Suppressor macrophage (primary cell): ENCODE measurements at regions not wholly inside any gene's neighbourhood (a gene's known extent, or its start where the extent isn't known, plus 50 kb on each side); places are given as distances from the start of the nearest gene placed in this dataset.

Experiments
- DNase-seq, 4 experiments: peaks; one replicate each; pipeline ENCODE4 v3.0.0-alpha.2; 2020 to 2022

DNA sequence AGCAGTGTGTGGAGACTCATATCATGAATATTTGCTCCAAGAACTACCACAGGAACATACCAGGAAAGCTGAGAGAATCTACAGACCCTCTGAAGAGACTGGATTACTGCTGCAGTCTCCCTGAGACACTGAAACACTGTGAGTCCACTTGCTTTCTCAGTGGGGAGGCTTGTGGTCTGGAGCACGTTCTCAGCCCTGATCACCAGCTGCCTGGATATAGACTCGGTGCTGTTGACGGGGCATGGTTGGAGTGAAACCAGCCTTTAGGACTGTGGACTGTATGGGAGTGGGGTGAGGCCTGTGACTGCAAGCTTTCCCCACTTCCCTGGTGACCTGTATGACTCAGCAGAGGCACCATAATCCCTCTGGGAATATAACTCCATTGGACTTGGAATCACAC is 525.8 kb upstream of the FBXO33 start:
- DNase-seq, result no peak

DNA sequence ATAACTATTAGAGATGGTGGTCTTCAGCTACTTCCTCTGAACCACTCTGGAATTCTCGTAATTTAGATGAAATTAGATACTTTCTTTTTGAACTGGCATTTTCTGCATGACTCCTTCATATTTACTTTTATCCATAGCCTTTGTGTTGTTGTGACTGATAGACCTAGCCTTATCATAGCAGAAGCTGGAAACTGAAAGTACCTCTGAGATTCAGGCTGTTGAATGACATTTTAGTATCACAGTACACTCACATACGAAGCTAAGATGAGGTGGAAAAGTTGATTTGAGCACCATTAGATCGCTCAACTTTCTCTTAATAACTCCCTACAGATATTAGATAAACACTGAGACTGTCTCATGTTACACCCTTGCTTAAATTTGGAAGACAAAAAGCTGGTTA is 525.1 kb upstream of the FBXO33 start:
- DNase-seq, result no peak

DNA sequence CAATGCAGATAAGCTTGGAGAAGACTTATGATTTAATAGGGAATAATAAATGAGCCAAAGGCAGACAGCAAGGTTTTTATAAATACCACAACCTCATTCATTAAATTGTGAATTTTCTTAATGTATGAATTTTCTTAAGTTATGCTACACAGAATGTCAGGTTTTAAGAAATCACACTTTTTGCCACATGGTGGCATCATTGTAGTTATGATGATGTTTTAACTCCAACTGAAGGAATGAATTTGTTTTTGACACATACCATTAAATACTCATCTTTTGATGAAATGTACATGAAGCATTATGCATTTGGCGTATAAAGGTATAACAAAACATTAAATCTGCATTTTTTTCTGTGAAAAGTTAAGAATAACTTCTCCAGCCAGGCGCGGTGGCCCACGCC is 524.1 kb upstream of the FBXO33 start:
- no peak for DNase-seq

DNA sequence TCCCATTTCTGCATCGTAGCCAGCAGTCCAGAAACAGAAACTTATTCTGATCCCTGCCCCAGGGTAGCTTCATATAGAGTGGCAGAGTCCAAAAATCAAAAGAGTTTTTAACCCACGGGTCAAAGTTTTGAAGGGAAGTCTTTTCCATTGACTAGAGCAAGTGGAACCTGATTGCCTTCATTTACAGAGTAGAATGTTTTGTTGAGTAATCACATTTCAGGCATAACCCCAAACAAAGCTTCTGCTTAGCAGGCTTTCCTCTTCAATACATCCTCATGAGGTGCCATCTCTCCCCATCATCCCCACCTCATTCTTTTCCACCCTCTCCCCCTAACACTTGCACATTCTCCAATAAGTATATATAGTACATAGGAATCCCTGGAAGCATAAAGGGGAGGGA is 516.0 kb upstream of the FBXO33 start:
- no peak for DNase-seq

DNA sequence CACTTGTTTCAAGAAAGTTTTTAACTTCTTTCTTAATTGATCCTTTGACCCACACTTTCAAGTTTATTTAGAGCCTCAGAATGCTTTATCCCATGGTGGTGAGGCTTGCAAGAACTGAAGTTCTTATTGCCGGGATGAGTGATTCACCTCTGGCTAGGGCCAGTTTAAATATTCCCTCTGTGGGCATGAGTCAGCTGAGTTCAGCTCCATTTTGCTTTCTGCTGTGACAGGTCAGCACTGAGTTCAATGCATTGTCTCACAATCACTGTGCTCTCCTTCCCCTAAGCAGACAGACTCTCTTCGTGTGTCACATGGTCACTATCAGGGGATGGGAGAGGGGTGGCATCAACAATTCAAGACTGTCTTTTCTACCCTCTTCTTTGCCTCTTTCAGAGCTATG is 514.6 kb upstream of the FBXO33 start:
- no peak for DNase-seq

DNA sequence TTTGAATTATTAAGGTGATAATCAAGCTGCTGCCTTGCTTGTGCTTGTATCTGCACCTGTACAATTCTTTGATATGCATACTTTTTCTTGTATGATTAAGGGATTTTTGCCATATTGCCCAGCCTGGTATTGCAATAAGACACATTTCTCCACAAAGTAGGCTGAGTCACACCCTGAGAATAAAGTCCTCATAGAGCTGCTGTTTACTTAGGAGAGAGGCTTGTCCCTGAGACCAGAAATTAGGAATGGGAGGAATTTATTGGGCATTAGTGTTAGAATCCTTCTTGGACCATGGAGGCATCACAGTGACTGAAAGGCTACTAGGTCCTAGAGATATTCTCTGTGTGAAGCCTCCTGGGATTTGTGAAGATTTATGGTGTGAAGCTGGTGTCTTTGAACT is 506.8 kb upstream of the FBXO33 start:
- no peak for DNase-seq

DNA sequence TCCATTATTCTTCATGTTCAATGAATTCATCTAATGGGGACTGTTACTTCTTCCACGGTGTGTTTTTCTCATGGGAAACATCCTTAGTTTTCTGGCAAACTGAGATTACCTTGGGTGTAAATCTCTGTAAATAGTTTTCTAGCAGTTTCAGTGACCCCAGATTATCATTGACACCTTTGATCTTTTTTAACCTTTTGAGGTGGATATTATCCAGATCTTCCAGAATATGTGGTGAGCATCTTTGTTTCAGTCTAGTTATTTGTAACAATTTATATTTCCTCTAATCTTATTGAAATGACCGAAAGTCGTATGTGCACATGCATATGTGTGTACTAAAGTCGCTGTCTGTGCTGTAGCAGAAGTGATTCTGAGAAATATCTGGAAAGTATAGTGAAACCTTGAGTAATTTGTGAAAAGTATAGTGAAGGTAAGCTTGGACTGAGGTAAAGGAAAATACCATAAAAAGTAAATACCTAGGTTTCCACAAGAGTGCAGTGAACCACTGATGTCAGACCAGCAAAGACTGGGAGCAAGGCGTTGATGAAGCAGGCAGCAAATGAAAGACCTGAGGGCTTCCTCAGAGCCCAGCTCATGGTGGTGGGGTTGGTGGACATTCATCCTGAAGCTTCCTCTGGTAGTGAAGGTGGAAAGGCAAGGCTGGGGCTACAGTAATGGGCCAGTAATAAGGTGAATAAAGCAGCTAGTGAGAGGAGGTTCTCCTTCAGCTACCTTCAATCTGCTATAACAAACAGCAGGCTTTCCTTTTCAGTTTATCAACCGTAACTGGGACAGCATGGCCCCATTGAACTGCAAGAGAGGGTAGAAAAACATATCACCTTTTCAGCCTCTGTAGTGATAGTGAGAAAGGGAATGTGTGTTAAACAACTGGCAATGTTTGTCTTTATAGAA is 480.2 kb upstream of the FBXO33 start:
- no peak for DNase-seq

DNA sequence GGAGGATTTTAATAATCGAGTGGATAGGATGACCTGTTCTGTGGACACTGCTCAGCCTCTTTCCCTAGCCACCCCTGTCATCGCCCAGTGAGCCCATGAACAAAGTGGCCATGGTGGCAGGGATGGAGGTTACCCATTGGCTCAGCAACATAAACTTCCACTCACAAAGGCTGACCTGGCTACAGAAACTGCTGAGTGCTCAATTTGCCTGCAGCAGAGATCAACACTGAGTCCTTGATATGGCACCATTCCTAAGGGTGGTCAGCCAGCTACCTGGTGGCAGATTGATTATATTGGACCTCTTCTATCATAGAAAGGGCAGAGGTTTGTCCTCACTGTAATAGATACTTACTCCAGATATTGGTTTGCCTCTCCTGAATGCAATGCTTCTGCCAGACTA is 465.4 kb upstream of the FBXO33 start:
- no peak for DNase-seq

DNA sequence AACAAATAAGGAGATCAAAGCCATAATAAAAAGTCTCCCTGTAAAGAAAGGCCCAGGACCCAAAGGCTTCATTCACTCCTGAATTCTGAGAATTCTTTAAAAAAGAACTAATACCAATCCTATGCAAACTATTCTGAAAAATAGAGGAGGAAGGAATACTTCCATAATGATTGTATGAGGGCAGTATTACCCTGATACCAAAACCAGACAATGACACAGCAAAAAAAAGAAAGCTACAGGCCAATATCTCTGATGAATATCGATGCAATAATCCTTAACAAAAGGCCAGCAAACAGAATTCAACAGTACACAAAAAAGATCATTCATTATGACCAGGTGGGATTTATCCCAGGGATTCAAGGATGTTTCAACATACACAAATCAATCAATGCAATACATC is 457.8 kb upstream of the FBXO33 start:
- no peak for DNase-seq

DNA sequence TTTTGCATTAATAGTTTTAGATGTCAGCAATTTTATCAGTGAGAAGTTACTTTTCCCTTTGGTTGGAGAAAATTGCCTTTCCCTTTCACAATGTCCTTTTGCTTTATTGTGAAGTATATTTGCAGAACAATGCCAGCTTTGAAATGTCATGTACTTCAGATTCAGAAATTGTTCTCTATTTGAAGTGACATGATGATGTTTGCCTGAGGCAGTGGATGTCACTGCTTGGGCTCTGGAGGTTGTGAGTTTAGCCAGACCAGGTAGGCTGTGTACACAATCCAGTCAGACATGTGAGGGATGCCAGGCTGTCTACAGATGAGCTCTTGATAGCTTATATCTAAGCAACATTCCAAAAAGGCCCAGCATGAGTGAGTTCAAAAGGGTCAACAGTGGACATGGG is 451.9 kb upstream of the FBXO33 start:
- no peak for DNase-seq

DNA sequence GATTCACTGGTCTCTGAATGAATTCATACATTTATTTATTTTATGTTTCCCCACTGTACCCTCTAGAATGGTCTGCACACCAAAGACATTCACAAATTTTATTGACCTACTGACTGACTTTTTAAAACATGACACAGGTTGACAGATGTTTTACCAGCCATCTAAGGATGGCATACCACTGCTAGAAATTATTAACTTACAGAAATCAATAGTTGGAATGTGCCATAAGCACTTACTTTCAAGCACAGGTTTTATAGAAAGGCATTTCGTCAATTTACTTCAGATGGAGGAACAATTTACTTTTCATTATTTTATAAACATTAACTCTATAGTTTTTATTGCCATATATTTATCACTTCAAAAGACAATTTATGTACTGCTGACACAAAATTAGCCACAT is 448.7 kb upstream of the FBXO33 start:
- no peak for DNase-seq

DNA sequence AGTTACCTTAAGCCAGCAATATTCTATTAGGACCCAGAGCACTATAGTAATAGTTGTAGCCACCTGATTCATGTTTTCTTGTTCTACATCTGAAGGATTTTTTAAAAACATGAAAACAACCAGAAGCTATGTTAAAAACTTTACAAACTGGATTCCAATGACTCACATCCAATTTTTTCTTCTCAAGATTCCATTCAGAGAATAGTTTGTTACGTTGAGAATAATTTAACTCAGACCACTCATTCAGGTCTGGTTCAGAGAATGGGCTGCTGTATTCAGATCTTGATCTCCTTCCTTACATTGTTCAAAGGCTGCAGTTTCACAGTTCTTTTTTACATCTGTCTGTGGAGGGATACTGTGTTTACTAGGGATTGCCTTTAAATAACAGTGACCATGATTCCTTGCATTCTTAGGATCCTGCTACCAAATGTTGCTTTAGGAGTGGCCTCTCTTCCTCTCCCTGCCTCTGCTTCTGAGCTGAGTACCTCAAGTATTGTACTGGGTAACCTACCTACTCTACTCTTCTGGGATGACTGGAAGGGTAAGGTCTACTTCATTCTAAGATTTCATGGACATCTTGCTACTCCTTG is 448.0 kb upstream of the FBXO33 start:
- no peak for DNase-seq

DNA sequence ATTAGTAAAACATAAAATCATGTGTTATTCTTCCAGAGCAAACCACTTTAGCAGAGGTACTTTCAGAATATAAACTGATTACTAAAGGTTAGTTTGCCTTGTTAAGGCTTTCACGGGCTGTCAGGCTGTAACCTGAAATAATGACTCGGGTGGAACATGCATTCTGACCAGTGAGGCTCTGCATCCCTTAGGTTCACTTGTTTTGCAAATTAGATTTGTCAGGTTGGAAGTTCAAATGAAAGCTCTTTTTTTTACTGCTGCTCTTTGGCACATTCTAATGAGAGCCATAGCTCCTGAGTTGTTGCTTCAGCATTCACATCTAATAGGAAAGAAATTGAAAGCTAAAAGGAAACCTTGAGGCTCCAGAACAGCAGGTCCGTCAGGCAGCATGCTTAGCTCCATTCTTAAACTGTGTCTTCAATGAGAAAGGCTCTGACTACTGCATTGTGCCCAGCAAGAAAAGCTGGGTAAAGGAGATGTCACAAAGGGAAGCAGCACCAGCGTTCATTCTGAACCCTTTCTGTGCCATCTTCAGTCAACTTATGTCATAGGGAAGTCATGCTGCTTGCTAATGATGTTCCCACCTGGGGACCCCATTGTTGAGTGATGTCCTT is 445.5 kb upstream of the FBXO33 start:
- no peak for DNase-seq

DNA sequence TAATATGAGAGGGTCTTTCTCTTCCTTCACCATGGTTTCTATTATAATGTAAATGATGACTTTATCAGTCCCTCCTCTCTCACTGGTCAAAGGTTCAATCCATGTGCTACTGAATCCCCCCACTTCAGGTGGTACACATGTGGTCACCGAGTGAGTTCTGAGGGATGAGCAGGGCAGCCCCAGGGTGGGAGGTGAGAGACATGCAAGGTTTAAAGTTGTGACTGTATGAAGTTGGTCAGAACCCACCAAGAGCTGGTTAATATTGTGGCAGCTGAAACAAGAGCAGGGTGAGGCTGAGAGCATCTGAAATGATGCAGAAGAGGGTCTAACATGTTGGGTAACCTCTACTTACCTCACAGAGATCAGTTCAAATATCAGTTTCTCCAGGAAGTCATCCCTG is 444.7 kb upstream of the FBXO33 start:
- no peak for DNase-seq

DNA sequence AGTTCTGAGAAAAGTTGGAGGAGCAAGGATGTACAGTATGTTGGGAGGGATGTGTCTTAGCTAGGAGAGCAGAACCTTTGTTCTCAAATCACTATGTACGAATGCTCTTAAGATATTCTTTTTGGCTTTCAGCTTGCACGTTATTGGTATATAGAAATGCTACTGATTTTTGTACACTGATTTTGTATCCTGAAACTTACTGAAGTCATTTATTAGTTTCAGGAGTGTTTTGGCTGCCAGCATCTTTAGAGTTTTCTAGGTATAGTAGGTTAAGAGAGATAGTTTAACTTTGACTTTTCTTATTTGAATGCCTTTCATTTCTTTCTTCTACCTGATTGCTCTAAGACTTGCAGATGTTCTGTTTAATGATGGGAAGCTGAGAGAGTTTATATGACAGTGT is 442.8 kb upstream of the FBXO33 start:
- DNase-seq, result no peak

DNA sequence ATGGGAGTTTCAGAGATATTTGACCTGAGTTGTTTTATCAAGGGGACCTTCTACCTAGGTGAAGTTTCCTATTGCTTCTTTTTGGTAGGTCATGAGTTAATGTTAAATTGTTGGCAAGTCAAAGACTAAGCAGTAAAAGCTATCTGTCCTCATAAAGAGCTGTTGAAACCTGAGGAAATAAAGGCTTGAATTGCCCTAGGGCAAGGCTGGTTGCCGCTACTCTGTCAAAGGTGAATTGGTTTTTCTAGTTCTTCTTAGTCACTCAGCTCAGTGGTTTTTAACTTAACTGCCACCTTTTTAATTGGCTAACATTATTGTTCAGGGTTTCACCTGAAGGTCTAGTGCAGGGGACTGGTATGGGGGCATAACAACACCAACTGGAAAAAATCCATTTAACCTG is 441.6 kb upstream of the FBXO33 start:
- DNase-seq, result no peak

DNA sequence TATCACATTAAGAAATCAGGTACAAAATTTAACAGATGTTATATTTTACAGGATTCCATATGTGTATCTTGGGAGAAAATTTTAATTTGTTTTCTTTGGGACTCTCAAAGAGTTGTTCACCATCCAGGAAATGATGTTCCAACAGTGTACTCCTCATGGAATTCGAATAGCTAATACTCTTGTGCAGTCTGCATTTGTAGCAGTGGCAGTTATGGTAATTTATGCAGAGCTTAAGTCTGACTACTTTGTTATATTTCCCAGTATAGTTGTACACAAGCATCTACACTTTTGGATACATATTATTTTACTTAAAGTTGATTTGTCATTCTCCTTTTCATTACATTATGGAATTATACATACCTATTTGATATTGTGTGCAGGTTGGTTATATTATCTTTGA is 436.7 kb upstream of the FBXO33 start:
- DNase-seq, result no peak

DNA sequence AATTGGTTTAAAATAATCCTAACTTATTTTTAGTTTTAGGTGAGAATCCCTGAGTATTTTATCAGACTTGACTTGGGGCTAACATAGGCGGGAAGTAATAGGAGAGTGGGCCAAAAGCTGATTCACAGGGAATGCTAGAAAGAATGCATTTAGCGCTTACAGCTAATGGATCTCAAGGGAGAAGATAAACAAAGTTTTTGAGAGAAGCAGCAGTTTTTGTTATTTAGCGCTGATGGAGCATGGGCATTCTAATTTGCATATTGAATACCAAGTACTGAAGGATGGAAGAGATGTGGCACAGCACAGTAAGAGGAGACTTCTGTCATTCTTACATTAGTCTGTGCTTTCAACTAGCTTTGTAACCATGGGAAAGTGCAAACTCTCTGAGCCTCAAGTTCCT is 436.0 kb upstream of the FBXO33 start:
- no peak for DNase-seq

DNA sequence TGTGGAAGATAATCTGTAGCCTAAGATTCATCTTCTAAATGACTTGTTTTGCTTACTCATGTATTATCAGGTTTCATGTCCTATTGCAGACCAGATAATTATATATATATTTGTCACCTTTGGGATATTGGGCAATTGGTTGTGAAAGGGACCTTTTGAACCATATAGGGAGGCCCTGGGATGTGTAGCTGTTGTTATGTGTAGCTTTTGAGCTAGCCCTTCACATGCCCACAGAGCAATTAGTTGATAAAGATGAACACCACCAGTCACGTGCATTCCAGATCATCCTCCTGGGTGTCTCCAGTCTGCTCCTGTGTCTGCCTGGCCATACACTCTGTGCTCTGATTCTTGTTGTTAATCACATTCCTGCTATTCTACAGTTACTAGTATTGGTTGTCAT is 431.2 kb upstream of the FBXO33 start:
- DNase-seq, result no peak

DNA sequence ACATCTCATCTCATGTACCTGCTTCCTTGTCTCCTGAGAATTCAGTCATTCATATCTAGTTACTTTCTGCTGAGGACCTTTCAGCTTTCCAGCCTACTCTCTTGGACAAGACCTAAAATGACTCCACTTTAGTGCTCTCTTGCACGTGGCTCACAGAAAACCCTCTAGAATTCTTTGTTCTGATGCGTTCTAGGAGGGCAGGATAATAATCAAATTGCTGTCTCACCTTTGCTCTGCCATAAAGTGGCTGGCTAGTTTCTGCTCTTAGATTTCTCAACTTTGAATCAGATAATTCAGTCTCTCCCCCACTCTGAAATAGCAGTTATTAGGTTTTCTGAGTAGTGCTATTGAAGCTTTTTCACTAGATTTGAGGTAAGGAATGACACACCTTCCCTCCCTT is 429.5 kb upstream of the FBXO33 start:
- no peak for DNase-seq

DNA sequence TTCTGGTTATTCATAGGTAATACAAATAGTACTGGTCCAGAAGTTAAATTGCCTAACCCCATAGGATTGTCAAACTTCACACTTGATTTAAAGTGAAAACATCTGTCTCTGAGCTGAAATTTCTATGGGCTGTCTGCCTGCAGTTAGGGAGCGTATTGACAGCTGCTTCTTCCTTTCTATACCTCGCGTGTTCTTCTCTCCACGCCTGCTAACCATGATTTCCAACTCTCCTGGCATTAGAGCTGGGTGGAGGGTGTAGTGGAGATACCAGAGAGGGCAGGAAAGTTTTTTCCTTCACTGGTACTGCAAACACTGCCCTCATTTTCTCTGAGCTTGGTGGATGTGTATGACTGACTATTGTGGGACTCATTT is 429.0 kb upstream of the FBXO33 start:
- DNase-seq, result no peak

DNA sequence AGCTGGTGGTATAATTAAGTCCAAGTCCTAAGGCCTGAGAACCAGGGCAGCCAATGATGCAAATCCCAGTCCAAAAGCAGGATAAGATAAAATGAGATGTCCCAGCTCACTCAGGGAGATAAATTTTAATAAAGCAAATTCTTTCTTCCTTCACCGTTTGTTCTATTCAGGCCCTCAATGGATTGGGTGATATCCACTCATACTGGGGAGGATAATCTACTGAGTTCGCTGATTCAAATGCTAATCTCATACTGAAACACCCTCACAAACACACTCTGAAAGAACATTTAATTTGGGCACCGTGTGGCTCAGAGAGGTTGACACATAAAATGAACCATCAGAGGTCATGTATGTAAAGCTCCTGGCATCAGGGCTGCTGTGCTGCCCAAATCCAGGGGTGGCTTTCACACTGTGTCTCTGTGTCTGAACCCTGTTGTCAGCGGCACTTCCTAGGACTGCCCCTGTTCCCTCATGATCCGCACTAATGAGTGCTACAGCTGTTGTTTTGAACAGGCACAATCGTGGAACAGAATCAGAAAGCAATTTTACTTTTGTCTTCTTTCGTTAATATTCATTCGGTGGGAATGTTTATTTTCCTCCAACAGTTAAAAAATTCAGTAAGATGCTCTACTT is 428.5 kb upstream of the FBXO33 start:
- DNase-seq, result no peak

DNA sequence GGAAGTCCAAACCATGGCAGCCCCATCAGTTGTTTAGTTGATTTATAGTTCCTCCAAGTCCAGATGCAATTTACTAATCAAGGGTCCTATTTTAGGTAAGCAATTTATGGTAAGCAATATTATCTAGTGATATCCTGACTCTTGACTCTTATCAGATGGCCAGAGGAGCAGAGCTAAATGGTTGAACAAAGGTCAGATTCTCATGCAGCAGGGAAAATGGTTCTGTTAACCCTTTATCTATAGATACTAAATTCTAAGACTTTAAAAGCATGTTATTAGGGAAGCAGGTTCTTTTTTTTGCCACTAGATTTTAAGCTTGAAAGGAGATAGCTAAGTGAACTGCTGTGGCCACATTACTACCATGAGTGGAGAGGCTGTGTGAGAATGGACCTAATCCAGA is 427.1 kb upstream of the FBXO33 start:
- DNase-seq, result no peak
